ENCODE measurements at regions not wholly inside any gene's neighbourhood (a gene's known extent, or its start where the extent isn't known, plus 50 kb on each side); places are given as distances from the start of the nearest gene placed in this dataset.

DNA sequence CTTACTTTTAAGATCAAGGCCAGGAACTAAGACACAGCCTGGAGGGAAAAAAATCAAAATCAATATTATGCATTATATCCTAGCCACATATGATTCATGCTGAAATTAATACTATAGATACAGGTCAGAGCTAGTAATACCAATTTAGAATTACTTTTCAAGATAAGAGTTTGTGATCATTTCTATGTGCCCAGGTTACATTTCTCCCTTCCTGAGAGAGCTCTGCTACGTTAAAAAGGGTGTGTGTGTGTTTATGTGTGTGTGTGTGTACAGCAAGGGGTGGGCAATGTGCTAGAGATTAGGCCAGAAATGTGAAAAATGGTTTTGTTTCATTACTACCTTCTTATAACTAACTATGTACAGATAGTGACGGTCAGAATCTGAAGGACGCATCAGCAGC is 223.9 kb upstream of the FLRT2 start:
- TF ChIP-seq ZNF639 (tag by site-specific recombination; IDR thresholded peaks at IDR 0.05), result no peak
- TF ChIP-seq CTCF (tag by site-specific recombination; IDR thresholded peaks at IDR 0.05), result no peak
- no peak for TF ChIP-seq ZNF658 (tag by site-specific recombination; IDR thresholded peaks at IDR 0.05)
- no peak for TF ChIP-seq ZIC2 (tag by site-specific recombination; IDR thresholded peaks at IDR 0.05)
- no peak for TF ChIP-seq SETDB1 (IDR thresholded peaks at IDR 0.05; ENCODE audit: insufficient read length, low read length)
- TF ChIP-seq ZNF580 (tag by site-specific recombination; IDR thresholded peaks at IDR 0.05), result no peak
- TF ChIP-seq, protein P1, sequence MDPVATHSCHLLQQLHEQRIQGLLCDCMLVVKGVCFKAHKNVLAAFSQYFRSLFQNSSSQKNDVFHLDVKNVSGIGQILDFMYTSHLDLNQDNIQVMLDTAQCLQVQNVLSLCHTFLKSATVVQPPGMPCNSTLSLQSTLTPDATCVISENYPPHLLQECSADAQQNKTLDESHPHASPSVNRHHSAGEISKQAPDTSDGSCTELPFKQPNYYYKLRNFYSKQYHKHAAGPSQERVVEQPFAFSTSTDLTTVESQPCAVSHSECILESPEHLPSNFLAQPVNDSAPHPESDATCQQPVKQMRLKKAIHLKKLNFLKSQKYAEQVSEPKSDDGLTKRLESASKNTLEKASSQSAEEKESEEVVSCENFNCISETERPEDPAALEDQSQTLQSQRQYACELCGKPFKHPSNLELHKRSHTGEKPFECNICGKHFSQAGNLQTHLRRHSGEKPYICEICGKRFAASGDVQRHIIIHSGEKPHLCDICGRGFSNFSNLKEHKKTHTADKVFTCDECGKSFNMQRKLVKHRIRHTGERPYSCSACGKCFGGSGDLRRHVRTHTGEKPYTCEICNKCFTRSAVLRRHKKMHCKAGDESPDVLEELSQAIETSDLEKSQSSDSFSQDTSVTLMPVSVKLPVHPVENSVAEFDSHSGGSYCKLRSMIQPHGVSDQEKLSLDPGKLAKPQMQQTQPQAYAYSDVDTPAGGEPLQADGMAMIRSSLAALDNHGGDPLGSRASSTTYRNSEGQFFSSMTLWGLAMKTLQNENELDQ (tag by site-specific recombination; IDR thresholded peaks at IDR 0.05; ENCODE audit: low read depth), result no peak
- no peak for TF ChIP-seq SP3 (tag by site-specific recombination; IDR thresholded peaks at IDR 0.05)
